GM20431 (cell line): ENCODE measurements at regions not wholly inside any gene's neighbourhood (a gene's known extent, or its start where the extent isn't known, plus 50 kb on each side); places are given as distances from the start of the nearest gene placed in this dataset.

Experiments used
- in situ Hi-C: fragments of 300-500 bp; cut with MseI, MboI; formaldehyde crosslinking; loops from one replicate; pipeline ENCODE4 v1.15.0; 2020; ENCODE audit warnings: low sequenced_read_pairs; ENCODE audit not compliant: unreplicated experiment

DNA sequence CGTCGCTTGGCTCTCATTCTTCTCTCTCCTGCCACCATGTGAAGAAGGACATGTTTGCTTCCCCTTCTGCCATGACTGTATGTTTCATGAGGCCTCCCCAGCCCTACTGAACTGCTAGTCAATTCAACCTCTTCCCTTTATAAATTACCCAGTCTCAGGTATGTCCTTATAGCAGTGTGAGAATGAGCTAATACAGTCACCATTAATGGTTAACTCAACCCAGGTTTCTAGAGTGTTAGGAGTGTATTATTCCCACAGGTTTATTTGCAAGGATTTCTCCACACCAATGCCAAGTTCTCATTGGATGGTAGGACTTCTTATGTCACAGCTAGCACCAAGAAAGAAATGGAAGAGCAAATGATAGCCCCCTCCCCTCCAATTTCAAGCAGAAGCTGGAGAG, 71.9 kb downstream of the DYNAP start:
- in situ Hi-C loops = loop anchor here (25.0 kb wide), 1 partner anchor 251 kb away; no protein-coding TSS in a partner anchor

DNA sequence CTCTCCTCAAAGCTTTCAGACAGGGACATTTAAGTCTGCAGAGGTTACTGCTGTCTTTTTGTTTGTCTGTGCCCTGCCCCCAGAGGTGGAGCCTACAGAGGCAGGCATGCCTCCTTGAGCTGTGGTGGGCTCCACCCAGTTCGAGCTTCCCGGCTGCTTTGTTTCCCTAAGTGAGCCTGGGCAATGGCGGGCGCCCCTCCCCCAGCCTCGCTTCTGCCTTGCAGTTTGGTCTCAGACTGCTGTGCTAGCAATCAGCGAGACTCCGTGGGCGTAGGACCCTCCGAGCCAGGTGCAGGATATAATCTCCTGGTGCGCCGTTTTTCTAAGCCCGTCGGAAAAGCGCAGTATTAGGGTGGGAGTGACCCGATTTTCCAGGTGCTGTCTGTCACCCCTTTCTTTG, 78.7 kb downstream of the DYNAP start:
- in situ Hi-C loops = loop anchor here (25.0 kb wide), 1 partner anchor 257 kb away; no protein-coding TSS in a partner anchor

DNA sequence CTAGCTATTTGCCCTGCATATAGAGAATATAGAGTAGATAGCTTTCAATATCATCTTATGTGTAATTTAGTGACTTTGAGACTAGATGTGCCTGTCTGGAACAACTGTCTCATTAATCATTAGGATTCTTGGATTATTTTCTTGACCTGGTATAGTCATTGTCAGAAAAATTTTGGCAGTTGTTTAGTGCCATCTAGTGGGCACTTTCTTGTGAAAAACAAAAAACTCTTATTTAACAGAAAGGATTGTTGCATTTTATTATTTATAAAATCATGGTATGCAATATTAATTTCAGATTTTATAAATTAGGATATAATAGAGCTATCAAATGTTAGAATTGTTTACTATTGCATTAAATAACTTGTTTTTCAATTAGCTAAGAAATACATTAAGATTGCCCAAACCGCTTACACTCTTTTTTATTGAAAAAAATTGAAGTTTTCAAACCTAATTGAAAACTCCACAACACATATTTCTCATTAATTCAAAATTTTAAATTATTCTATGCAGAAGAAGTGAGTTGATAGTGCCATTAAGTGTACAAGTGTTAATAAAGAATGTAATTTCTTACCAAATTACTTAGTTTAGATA, 80.3 kb downstream of the DYNAP start:
- in situ Hi-C loops = loop anchor here (25.0 kb wide), 1 partner anchor 259 kb away; no protein-coding TSS in a partner anchor

DNA sequence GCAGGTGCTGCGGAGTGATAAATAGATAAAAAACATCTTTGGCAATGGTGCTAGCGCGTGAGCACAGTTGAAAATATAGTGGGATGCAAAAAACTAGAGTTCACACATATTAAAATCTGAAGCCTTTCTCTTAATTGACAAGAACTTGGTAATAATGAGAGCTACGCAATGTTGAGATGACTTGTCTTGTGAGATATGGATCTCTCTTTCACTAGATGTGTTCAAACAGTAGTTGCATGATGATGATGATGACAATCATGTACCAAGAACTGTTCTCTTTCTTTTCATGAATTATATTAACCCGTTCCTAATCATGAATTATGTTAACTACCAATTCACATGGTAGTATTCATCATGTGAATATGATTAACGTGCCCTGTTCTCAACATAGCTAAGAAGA, 81.1 kb downstream of the DYNAP start:
- in situ Hi-C loops = loop anchor here (25.0 kb wide), 1 partner anchor 260 kb away; no protein-coding TSS in a partner anchor

DNA sequence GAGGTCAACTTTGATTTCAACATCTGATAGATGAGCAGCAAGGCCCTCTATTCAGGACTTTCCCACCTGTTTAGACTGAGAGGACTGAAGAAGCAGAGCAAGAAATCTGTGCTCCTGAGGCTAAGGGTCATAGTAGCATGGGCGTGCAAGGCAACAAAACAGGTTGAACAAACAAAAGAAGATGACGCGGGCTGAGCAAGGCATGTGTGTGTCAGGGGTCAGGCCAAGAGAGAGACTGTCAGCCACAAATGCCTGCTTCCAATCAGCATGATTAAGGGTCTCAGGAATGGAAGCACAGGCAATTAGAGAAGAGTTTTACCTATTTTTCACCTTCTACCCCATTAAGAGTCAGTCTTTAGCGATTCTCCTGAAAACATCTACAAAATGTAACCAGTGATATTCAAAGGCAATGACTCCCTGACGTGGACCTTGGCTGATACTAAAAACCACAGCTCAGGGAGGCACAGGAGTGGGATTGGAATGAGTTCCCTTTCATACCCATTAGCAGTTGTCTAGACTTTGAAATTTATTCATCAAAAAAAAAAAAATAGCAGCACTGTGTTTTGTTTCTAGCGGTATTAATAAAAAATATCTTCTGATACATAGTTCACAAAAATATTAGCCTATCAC, 81.9 kb downstream of the DYNAP start:
- in situ Hi-C loops = loop anchor here (25.0 kb wide), 1 partner anchor 261 kb away; no protein-coding TSS in a partner anchor

DNA sequence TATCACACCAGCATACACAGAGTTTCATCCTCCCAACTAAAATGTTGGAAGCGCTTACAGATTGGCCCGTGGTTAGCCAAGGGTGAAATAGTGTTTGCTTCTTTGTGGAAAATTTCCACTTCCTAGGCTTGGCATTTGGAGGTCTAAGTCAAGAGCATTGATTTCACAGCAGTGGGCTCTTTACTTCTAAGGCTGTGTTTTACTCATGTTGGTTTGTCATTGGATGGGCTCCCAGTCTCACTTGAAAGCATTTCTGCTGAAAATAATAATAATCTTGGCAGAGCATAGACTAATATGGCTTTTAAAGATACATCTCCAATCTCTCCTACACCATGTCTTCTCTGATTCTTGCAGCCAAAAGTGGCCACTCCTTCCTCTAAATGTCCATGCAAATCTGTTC, 82.9 kb downstream of the DYNAP start:
- in situ Hi-C loops = loop anchor here (25.0 kb wide), 1 partner anchor 262 kb away; no protein-coding TSS in a partner anchor

DNA sequence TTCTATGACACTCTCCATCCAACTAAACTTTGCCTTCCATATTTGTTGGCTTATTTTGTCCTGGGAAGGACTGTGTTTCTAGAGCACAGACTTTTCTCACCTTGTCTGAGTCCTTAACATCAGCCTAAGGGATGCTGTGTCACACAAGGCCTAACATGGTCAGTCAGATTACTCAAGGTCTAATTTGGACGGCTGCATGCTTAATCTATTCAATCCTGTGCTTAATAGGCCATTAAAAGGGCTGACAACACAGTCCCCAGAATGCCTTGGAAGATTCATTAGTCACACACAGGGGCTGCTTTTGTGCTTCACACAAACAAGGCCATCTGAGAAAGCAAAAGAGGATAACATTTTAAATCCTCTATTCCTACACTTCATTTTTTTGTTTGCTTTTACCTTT, 84.0 kb downstream of the DYNAP start:
- in situ Hi-C loops = loop anchor here (25.0 kb wide), 1 partner anchor 312 kb away; no protein-coding TSS in a partner anchor

DNA sequence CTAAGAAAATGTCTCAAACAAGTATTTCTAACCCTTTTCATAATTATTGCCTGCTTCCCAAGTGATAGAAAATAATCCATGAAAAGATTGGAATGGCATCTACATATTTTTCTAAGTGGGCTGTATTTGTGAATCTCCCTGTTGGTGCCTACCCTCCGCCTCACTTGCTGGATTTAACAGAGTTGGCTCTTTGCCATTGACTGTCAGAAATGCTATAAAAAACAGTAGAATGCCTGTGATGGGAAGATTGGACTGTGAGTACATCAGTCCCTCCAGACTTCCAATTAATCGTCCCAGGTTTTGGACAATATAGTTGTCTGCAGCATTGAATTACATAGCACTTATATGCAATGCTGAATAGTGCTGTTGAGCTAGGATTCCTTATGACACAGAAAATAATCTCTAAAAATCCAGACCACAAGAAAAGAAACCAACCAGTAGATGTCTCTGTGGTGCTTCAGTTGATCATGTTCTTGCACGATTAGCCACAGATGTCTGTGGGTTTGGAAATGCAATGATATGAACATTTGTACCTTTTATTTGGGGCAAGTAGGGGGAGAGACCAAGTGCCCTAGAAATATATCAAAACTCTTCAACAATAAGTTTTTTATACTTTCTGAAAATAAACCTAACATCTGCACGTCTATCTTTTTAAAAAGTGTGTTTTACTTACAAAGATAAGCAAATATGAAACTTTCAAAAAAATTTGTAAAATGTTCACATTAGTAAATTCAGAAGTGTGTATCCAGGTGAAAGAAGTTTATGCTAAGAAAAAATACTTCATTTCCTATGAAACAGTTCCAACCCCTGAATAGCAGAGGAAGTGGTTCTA, 88.5 kb downstream of the DYNAP start:
- in situ Hi-C loops = loop anchor here (25.0 kb wide), 1 partner anchor 308 kb away; no protein-coding TSS in a partner anchor

DNA sequence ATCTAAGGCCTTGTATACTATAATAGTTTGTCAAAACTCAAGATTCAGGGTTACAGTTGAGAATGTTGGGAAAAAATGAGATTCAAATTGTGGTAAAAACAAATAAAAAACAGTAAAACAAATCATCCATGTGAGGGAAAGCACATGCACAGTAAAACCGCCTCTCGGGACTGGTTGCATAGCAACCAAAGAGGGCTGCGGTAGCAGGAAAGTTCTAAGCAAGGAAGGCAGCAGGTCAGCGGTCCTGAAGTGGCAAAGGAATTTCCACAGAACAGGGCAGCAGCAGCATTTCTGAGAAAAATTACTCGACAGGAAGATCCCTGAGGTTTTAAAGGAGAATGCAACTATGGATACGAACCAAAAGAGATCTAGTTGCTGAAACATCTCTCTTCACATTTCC, 93.7 kb downstream of the DYNAP start:
- in situ Hi-C loops = loop anchor here (25.0 kb wide), 1 partner anchor 303 kb away; no protein-coding TSS in a partner anchor

DNA sequence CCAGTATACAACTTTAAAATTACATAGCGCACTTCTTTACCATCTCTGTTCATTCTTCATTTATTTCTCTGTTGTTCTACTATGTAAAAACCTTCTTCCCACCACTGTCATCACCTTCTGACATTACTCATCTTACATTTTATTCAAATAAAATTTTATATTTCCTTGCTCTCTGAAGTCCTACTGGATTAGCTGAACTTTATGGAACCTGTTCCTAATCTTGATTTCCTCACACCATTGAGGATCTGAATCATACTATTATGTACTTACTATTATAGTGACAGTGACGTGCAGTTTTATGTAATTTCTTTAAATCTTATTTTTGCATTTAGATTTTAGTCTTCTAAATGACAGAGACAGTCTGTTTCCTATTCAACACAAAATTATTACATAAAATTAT, 98.3 kb downstream of the DYNAP start:
- in situ Hi-C loops = loop anchor here (25.0 kb wide), 1 partner anchor 298 kb away; no protein-coding TSS in a partner anchor

DNA sequence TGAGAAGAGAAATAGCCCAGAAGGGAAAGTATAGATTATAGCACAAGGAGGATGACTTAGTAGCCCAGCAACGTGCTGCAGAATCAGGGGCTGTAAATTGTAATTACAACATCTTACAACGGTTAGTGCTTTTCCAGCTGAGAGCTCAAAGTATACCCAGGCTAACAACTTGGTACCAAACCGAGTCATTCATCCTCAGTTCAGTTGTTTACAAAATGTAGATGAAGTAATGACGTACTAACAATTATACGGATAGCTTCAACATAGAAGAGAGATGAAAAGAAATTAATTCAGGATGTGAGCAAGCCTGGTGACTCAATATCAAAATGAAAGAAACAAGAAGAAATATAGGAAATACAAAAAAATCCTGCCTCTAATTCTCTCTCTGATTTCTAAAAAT, 99.2 kb downstream of the DYNAP start:
- in situ Hi-C loops = loop anchor here (25.0 kb wide), 1 partner anchor 297 kb away; no protein-coding TSS in a partner anchor

DNA sequence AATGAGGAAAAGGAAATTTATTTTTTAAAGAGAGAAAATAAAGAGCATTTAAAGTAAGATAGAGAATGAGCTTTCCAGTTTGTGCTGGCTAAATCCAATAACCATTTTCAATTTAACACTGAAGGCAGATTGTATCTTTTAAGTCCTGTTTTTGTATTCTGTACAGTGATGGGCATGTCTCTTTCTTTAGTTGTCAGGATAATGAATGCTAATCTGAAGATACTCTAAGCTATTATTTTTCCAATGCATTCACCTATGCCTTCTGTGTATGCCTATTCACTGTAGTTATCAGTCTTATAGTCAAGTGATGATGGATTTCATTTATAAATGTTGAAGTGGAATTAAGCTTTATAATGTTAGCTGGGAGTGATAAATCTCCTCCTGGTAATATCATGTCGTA, 101.4 kb downstream of the DYNAP start:
- in situ Hi-C loops = loop anchor here (25.0 kb wide), 1 partner anchor 295 kb away; no protein-coding TSS in a partner anchor

DNA sequence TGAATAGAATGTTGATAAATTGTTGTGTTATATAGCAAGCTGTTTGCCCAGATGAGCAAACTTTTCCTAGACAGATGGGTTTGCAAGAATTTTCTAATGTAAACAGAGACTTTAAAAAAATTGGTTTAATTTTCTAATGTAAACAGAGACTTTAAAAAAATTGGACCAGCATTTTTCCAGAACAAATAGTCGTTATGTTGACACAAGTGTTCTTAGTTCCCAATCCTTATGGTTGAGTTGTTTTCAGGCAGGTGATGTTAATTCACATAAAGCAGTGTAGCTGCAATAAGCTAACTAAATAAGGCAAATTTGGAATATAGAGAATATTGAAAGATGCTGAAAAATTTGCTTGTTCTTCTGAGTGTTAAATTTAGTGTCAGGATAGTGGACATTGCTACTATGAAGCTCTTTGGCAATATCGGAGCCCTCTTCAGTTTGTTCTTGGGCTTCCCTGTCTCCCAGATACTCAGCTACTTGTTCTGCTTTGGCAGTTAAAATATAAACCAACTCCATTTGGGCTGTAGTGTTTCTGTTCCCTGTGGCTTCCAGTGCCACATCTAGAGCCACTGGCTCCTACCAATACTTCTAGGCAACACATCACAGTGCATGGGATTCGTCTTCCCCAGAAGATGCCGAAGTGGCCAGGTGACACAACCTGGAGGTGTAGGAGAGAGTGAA, 105.7 kb downstream of the DYNAP start:
- in situ Hi-C loops = loop anchor here (25.0 kb wide), 1 partner anchor 291 kb away; no protein-coding TSS in a partner anchor

DNA sequence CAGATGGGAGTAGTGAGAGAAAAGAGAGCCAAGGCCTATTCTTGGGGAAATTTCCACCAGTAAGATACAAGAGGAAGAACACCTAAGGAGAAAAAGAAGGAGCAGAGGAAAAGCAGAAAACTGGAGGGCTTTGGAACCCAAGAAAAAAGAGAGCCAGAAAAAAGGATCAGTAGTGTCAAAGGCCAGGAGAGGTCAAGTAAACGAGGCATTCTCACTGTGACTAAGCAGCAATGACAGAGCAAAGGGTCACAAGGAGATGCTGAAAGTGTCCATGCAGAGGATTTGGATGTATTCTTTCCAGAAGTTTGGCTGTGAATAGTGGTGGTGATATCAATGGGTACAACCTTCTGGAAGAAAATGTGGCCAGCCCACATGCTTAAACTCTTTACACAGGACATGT, 109.5 kb downstream of the DYNAP start:
- in situ Hi-C loops = no loop called here

DNA sequence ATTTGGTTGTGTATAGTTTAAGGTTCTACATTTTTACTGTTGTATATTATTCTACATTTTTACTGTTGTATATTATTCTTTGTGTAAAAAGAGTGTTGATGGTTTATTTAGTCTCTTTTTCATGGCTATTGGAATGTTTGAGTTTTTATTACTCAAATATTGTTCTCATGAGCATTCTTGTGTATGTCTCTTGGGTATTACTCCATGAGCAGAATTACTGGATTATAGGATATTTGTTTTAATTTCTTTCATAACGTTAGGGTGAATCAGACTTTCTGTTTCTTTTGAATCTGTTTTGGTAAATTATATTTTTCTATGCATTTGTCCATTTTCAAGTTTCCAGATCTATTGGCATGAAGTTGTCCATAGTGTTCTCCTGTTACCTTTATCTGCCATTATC, 111.6 kb downstream of the DYNAP start:
- in situ Hi-C loops = no loop called here

DNA sequence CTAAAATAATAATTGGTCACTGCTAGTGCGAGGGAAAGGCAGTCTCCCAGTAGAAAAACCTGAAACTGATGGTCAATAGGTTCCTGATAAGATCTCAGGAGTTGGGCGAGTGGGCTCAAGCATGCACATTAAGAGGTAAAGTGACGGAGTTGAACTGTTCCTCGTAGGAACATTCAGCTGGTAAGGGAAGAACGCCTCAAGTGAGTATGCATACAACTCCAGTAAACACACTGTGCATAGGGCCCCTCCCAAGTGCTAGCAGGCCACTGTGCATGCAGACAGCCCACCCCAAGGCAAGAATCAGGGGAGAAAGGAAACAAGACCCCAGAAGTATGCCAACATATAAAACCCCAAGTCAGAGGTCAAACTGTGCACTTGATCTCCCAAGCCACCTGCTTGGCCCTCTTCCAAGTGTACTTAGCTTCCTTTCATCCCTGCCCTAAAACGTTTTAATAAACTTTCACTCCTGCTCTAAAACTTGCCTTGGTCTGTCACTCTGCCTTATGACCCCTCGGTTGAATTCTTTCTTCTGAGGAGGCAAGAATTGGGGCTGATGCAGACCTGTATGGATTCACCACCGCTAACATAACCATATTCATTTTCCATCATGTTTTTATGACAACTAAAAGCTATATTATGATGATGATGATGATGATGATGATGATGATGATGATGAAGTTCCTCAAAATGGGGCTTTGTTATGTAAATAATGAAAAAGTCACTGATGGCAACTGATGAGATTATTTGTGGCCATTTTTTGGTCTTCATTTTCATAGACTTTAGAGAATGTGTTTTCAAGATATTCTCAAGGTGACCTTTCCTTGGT, 118.0 kb upstream of the RAB27B start:
- in situ Hi-C loops = no loop called here

DNA sequence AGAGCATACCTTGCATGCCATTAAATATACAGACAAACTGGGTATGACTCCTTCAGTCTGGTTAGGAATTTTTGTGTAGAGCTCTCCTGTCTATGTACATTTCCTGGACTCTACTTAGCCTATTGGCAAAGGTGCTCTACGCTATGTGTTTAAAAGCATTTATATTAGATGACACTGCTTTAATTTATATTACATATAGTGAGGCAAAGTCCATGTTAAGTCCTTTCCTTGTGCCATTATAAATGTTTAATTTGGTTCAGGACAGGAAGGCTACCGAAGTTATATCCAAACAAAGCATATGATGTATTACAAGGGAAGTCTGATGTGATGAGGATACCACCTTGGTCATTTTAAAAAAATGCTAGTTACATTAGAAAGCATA, 117.4 kb upstream of the RAB27B start:
- in situ Hi-C loops = no loop called here

DNA sequence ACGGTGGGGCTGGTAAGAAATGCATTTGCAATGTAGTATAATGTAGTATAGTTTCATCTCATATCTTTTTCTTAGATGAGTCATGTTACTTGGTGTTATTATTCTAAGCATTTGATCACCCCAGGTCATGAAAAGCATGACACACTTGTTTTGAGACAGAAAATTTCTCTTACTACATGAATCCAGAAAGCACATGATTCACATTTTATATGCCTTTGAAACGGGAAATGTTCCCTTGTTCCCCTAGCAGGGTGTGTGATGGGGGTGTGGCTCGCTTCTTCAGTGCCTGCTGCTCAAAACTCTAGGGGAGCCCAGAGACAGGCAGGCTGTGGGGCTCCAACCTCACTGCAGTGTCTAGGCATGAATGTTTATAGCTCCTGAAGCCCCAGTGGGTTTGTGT, 116.0 kb upstream of the RAB27B start:
- in situ Hi-C loops = no loop called here

DNA sequence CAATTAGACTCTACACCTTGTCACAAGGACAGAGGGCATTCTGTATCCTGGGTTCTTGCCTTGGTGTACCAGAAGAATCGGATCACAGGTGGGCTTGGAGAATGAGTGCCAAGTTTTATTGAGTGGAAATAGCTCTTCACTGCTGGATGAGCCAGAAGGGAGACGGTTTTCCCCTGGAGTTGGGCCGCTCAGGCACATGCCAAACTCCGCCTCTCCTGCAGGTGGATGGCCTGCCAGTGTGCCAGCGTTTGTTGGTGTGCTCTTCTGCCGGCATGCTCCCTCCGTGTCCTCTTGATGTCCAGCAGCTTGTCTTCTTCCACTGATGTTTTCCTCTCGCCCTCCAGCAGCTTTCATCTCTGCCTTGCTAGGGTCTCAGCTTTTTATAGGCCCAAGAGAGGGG, 115.5 kb upstream of the RAB27B start:
- in situ Hi-C loops = no loop called here
